HUES6 (cell line): ENCODE measurements at regions not wholly inside any gene's neighbourhood (a gene's known extent, or its start where the extent isn't known, plus 50 kb on each side); places are given as distances from the start of the nearest gene placed in this dataset.

ENCODE experiments used
- H3K27ac ChIP-seq: 2 replicates; pipeline ENCODE4 v1.7.0; 2013; ENCODE audit warnings: low read depth, mild to moderate bottlenecking, low read length, inconsistent platforms
- H3K27me3 ChIP-seq: 2 replicates; pipeline ENCODE4 v1.6.1; 2013; ENCODE audit warnings: low read length; ENCODE audit not compliant: control insufficient read depth, insufficient read depth
- H3K36me3 ChIP-seq: 2 replicates; pipeline ENCODE4 v1.6.1; 2013; ENCODE audit warnings: low read length; ENCODE audit not compliant: control insufficient read depth, insufficient read depth
- H3K4me1 ChIP-seq: 2 replicates; pipeline ENCODE4 v1.6.1; 2013; ENCODE audit warnings: low read length; ENCODE audit not compliant: control insufficient read depth, insufficient read depth
- H3K4me3 ChIP-seq: 2 replicates; pipeline ENCODE4 v1.5.1; 2013; ENCODE audit warnings: low read depth, low read length
- H3K9ac ChIP-seq: one replicate; pipeline ENCODE4 v1.6.1; 2013; ENCODE audit warnings: mild to moderate bottlenecking, low read length
- H3K9me3 ChIP-seq: 2 replicates; pipeline ENCODE4 v1.6.1; 2013; ENCODE audit warnings: low read depth, low read length; ENCODE audit not compliant: control insufficient read depth, insufficient read depth

DNA sequence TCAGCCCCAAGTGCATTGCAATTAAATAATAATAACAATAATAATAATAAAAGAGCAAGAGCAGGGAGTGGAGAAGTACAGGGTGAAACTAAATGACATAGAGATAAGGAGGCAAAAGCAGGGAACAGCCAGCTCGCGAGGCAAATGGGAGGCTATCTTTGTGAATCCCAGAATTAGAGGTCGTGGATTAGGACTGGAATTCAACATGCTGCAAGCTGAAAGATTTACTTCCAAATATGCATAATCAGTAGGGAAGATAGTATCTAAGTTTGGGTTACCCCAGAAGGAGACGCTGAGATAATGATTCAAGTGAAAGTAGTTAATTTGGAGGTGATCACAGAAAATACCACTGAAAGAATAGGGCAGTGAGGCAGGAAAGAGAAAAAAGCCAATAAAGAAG is 119.4 kb upstream of the UBE2E2 start:
- no peaks in the 10 kb centered on the region for H3K36me3 ChIP-seq
- no peaks in the 10 kb centered on the region for H3K9me3 ChIP-seq
- H3K27ac ChIP-seq = no peak overlapping the region
- H3K4me1 ChIP-seq = peaks cover 17% of the 10 kb centered on the region
- no peaks in the 10 kb centered on the region for H3K27me3 ChIP-seq
- H3K9ac ChIP-seq = no peak overlapping the region
- H3K4me3 ChIP-seq = no peak overlapping the region

DNA sequence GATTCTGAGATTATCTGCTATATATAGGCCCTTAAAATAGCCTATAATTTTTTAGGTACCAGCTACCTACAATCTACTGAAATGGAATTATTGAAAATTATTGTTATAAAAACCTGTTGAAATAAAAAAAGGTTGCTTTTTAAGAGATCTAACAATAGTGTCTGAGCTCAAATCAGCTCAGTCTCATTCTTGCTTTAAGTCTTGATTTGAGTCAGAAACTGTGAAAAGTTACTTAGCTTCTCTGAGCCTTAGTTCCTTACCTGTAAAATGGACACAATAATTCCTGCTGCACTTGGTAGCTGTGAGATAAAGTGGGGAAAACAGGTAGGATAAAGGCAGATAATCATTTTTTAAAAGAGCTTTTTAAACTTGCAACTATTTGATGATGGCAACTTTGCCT is 118.8 kb upstream of the UBE2E2 start:
- Histone ChIP-seq H3K9ac (no peak overlapping the region), H3K9me3 (no peaks in the 10 kb centered on the region), H3K36me3 (no peaks in the 10 kb centered on the region), H3K4me1 (peaks cover 11% of the 10 kb centered on the region), H3K27ac (no peak overlapping the region), H3K27me3 (no peaks in the 10 kb centered on the region), H3K4me3 (no peak overlapping the region)

DNA sequence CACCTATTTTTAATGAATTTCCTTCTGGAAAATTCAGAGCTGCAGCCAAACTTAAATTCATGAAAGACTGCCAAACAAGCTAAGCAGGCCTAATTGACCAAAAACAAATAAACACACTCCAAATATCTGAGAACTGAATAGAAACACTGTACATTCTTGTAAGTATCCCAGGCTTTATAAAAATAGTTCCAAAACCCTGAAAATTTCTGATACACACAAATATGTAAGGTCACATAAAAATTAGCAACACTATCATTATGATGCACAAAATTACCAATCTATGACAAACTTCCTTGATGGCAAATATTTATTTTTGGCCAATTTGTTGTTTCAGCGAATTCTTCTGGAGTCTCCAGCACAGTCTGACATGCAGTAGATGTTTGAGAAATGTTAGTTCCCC is 117.9 kb upstream of the UBE2E2 start:
- H3K4me3 ChIP-seq = no peak overlapping the region
- peaks cover 2% of the 10 kb centered on the region for H3K4me1 ChIP-seq
- H3K27ac ChIP-seq = no peak overlapping the region
- H3K27me3 ChIP-seq = no peaks in the 10 kb centered on the region
- H3K36me3 ChIP-seq = no peaks in the 10 kb centered on the region
- H3K9ac ChIP-seq = no peak overlapping the region
- H3K9me3 ChIP-seq = no peaks in the 10 kb centered on the region

DNA sequence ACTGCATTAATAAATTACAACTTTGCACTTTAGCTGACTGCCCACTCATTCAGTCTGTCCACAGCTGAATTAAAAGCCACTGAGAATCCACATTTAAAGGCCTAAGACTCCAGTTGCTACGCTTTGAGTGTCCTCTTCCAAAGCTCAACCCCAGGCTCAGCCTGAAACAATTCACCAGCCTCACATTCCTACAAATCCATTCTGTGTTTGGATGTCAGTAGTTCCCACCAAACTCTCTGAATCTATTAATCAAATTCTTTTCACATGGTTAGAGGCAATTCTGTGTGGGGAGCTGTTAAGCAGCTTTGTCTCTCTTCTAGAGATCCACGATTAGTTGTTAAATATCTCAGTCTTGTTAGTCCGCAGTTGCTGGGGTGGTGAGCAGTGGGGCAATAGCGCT is 116.8 kb upstream of the UBE2E2 start:
- Histone ChIP-seq H3K4me3 (no peak overlapping the region), H3K27ac (no peak overlapping the region), H3K4me1 (no peaks in the 10 kb centered on the region), H3K36me3 (no peaks in the 10 kb centered on the region), H3K9me3 (no peaks in the 10 kb centered on the region), H3K9ac (no peak overlapping the region), H3K27me3 (no peaks in the 10 kb centered on the region)

DNA sequence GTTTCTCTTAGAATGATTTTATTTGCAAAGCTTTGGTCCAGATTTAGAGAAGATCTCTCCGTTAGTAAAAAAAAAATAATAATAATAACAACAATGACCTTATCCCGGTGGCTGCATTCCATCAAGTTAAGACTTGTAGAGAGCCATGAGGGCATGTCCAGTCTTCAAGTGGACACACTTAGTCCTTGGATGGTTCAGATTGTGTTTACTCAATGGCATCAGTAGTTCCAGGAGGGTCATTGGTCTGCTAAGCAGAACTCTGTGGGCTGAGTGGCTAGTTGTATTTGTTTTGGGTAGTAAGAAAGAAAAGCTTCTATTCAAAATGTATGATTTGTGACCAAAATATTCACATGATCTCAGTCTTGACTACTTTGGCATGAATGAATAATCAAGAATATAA is 116.3 kb upstream of the UBE2E2 start:
- no peaks in the 10 kb centered on the region for H3K4me1 ChIP-seq
- H3K9me3 ChIP-seq = no peaks in the 10 kb centered on the region
- H3K27me3 ChIP-seq = no peaks in the 10 kb centered on the region
- no peaks in the 10 kb centered on the region for H3K36me3 ChIP-seq
- no peak overlapping the region for H3K27ac ChIP-seq
- H3K9ac ChIP-seq = no peak overlapping the region
- H3K4me3 ChIP-seq = no peak overlapping the region

DNA sequence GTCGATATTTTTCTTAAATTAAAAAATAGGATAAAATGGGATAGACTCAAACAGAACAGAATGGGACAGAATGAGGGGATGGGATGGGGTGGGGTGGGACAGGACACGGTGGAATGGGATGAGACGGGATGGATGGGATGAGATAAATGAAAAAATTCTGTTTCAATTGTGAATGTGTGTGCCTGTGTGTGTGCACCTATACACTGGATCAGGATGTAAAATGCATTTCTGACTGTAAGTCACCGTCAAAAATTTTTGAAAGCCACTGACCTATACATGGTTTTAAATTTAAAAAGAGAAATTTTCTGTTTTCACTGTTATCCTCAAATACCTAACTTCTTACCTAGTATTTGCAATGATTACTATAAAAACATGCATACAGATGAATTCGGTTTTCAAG is 108.7 kb upstream of the UBE2E2 start:
- no peaks in the 10 kb centered on the region for H3K27me3 ChIP-seq
- H3K27ac ChIP-seq = no peak overlapping the region
- no peak overlapping the region for H3K9ac ChIP-seq
- H3K9me3 ChIP-seq = peaks cover 6% of the 10 kb centered on the region; the same call in 1 of the 2 replicates
- H3K4me1 ChIP-seq = peaks cover 15% of the 10 kb centered on the region; the same call in 1 of the 2 replicates
- H3K36me3 ChIP-seq = no peaks in the 10 kb centered on the region
- no peak overlapping the region for H3K4me3 ChIP-seq

DNA sequence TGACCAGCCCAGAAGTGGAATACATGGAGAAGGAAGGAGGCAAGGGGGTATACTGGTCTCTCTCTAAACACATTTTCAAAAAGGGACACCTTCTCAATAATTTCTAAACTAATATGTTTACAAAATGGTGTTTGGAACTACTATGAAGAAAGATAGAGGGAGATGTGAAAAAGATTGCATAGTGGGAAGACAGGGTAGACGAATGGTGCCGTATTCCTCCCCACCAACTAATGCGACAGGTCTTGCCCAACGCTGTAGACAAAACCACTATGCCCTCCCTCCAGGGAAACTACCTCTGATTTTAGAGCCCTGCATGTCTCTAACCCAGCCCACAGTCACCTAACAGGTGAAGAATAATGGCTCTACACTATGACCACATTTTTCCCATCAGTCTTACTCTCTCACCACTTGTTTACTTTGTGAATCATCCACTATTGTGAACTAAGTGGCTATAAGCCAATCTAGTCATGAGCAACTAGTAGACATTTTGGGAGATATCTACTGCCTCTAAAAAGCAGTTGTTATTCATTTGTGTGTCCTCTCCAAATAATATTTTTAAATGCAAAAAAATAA is 108.2 kb upstream of the UBE2E2 start:
- Histone ChIP-seq H3K9ac (no peak overlapping the region), H3K27ac (no peak overlapping the region), H3K4me1 (peaks cover 15% of the 10 kb centered on the region; the same call in 1 of the 2 replicates), H3K27me3 (no peaks in the 10 kb centered on the region), H3K4me3 (no peak overlapping the region), H3K9me3 (peaks cover 6% of the 10 kb centered on the region; the same call in 1 of the 2 replicates), H3K36me3 (no peaks in the 10 kb centered on the region)

DNA sequence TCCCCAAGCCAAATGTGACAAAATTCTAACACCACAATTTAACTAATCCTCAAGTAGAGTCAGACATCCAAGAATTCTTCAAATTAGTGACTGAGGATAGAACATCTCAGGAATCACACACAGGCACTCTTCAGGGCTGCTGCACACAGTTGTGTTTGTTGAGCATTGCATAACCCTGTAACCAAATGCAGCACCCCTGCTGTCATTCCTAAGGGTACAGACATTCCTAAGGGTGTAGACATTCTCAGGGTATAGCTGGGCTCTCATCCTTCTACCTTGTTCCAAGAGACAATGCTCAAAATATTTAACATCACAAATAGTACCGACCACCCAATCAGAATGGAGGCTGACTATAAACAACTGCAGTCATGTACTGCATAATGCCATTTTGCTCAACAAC is 107.1 kb upstream of the UBE2E2 start:
- H3K36me3 ChIP-seq = no peaks in the 10 kb centered on the region
- no peak overlapping the region for H3K9ac ChIP-seq
- no peak overlapping the region for H3K27ac ChIP-seq
- peaks cover 6% of the 10 kb centered on the region; the same call in 1 of the 2 replicates for H3K9me3 ChIP-seq
- H3K4me1 ChIP-seq = peaks cover 15% of the 10 kb centered on the region; the same call in 1 of the 2 replicates
- H3K4me3 ChIP-seq = no peak overlapping the region
- H3K27me3 ChIP-seq = no peaks in the 10 kb centered on the region

DNA sequence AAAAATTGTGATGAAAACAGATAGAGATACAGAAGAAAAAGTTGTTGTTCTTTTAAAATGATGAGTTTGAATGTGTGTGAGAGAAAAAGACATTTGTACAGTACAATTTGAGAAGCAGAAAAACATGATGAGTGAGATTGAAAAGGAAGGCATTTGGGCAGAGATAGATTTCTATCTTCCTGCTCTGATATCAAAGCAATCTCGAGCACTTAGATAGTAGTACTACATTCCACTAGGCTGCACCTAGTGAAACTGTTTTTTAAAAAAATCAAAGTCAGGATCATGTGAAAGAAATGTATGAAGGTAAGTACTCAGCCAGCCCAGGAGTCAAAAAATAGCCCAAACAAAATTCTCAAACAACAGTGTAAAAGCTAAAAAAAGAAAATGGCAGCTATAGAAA is 104.1 kb upstream of the UBE2E2 start:
- H3K9me3 ChIP-seq = peaks cover 1% of the 10 kb centered on the region; the same call in 1 of the 2 replicates

DNA sequence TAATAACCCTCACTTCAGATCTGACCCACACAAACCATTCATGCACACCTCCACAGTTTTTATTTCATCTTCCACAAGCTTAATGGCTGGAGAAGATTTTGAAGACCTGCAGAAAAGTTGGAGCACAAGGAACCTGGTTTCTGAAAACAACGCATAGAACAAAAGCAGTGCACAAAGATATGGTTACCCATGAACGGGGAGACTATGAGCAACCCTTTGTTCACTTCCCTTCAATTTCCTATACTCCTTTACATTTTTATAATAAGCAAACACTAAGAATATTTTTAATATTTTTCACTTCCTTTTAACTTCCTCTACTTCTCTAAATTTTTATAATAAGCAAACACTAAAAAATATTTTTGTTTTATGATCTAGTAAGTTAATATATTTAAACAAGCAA is 103.5 kb upstream of the UBE2E2 start:
- Histone ChIP-seq H3K4me3 (no peak overlapping the region), H3K9me3 (no peaks in the 10 kb centered on the region), H3K36me3 (no peaks in the 10 kb centered on the region), H3K27me3 (no peaks in the 10 kb centered on the region), H3K27ac (no peak overlapping the region), H3K4me1 (peaks cover 15% of the 10 kb centered on the region; the same call in 1 of the 2 replicates), H3K9ac (no peak overlapping the region)

More for the DNA sequence above, 104.1 kb upstream of the UBE2E2 start:
- Histone ChIP-seq H3K4me3 (no peak overlapping the region), H3K27me3 (no peaks in the 10 kb centered on the region), H3K9ac (no peak overlapping the region), H3K4me1 (peaks cover 15% of the 10 kb centered on the region; the same call in 1 of the 2 replicates), H3K27ac (no peak overlapping the region), H3K36me3 (no peaks in the 10 kb centered on the region)

DNA sequence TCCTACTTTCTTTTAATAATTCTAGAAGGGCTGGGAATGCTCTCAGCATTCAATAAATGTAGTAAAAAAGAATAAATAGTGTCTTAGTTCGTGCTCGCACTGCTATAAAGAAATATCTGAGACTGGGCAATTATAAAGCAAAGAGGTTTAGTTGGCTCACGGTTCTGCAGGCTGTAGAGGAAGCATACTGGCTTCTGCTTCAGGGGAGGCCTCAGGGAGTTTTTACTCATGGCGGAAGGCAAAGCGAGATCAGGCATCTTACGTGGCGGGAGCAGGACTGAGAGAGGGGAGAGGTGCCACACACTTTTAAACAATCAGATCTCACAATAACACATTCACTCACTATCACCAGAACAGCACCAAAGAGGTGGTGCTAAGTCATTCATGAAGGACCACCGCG is 103.0 kb upstream of the UBE2E2 start:
- Histone ChIP-seq H3K27me3 (no peaks in the 10 kb centered on the region), H3K27ac (no peak overlapping the region), H3K36me3 (no peaks in the 10 kb centered on the region), H3K9ac (no peak overlapping the region), H3K9me3 (no peaks in the 10 kb centered on the region), H3K4me3 (no peak overlapping the region), H3K4me1 (peaks cover 12% of the 10 kb centered on the region; the same call in 1 of the 2 replicates)
